ENCODE measurements at regions not wholly inside any gene's neighbourhood (a gene's known extent, or its start where the extent isn't known, plus 50 kb on each side); places are given as distances from the start of the nearest gene placed in this dataset.

DNA sequence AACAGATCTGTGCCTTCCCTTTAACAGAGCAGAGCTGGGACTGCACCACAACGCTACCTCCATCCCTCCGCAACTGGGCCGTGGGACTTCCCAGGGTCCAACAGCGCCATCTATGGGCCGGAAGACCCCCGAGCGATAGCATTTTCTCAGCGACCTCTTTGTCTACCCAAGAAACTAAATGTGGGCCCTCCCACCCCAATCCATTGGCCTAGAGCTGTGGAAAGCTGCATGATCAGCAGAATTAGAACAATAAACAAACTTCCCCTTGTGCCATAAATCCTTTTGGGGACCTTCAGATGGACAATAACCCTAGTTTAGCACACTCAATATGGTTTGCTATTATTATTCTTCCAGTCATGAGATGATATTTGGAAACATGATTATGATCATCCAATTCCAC, 74.8 kb upstream of the NTRK3 start:
- TF ChIP-seq, protein P1, sequence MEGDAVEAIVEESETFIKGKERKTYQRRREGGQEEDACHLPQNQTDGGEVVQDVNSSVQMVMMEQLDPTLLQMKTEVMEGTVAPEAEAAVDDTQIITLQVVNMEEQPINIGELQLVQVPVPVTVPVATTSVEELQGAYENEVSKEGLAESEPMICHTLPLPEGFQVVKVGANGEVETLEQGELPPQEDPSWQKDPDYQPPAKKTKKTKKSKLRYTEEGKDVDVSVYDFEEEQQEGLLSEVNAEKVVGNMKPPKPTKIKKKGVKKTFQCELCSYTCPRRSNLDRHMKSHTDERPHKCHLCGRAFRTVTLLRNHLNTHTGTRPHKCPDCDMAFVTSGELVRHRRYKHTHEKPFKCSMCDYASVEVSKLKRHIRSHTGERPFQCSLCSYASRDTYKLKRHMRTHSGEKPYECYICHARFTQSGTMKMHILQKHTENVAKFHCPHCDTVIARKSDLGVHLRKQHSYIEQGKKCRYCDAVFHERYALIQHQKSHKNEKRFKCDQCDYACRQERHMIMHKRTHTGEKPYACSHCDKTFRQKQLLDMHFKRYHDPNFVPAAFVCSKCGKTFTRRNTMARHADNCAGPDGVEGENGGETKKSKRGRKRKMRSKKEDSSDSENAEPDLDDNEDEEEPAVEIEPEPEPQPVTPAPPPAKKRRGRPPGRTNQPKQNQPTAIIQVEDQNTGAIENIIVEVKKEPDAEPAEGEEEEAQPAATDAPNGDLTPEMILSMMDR (conservative IDR thresholded peaks at IDR 0.05; ENCODE audit: low read depth in 2 of 2), result peak; percentile 93 to 95
- no peak for TF ChIP-seq EZH2phosphoT487 (IDR thresholded peaks at IDR 0.05; ENCODE audit: unreplicated experiment)
- no peak for TF ChIP-seq EZH2 (IDR thresholded peaks at IDR 0.05; ENCODE audit: low read depth, unreplicated experiment)
- TF ChIP-seq POLR2AphosphoS5 (IDR thresholded peaks at IDR 0.05; ENCODE audit: low read depth), result no peak
- TF ChIP-seq STAT1 (IDR thresholded peaks at IDR 0.05; ENCODE audit: unreplicated experiment), result no peak
